ENCODE measurements at regions not wholly inside any gene's neighbourhood (a gene's known extent, or its start where the extent isn't known, plus 50 kb on each side); places are given as distances from the start of the nearest gene placed in this dataset.

GRCh38 chr4:81806485-81806884, 334.8 kb upstream of the RASGEF1B start:
- no peak overlapping the region for H3K27ac ChIP-seq (ENCODE audit: low read depth, low read length)
- H3K4me3 Mint-ChIP-seq, result no peak overlapping the region
- H3K9ac ChIP-seq (ENCODE audit: extremely low read depth, low read length, poor library complexity, severe bottlenecking), result no peak overlapping the region
- H3K4me1 Mint-ChIP-seq, result peaks cover 11% of the 10 kb centered on the region
- no peak for TF ChIP-seq CTCF (conservative IDR thresholded peaks at IDR 0.05)
- H3K27me3 ChIP-seq (ENCODE audit: control insufficient read depth, insufficient read depth, low read length, poor library complexity, severe bottlenecking), result no peaks in the 10 kb centered on the region
- H3K9me3 ChIP-seq (ENCODE audit: control insufficient read depth, low read length), result no peaks in the 10 kb centered on the region
- H3K36me3 ChIP-seq (ENCODE audit: control insufficient read depth, insufficient read depth, low read length), result no peaks in the 10 kb centered on the region
- H3K4me3 ChIP-seq (ENCODE audit: low read length), result no peak overlapping the region
- H3K27ac Mint-ChIP-seq, result no peak overlapping the region
- no peaks in the 10 kb centered on the region for H3K9me3 Mint-ChIP-seq
- WGBS, 2 experiments (ENCODE audit: insufficient coverage in 1 of 2, insufficient read length in 1 of 2), result 100% methylated on average over 1 of the region's 1 CpG; no CpG with 5 or more reads in 1 of the 2 experiments
- no peaks in the 10 kb centered on the region for H3K27me3 Mint-ChIP-seq (ENCODE audit: insufficient read depth)
- DNase-seq, result no peak
- H3K36me3 Mint-ChIP-seq (ENCODE audit: low read depth), result no peaks in the 10 kb centered on the region
- no peaks in the 10 kb centered on the region for H3K4me1 ChIP-seq (ENCODE audit: control insufficient read depth, insufficient read depth, low read length)

GRCh38 chr4:81804849-81805248, 333.1 kb upstream of the RASGEF1B start:
- H3K9ac ChIP-seq (ENCODE audit: extremely low read depth, low read length, poor library complexity, severe bottlenecking), result no peak overlapping the region
- no peak overlapping the region for H3K27ac ChIP-seq (ENCODE audit: low read depth, low read length)
- H3K4me3 ChIP-seq (ENCODE audit: low read length), result no peak overlapping the region
- H3K27me3 ChIP-seq (ENCODE audit: control insufficient read depth, insufficient read depth, low read length, poor library complexity, severe bottlenecking), result no peaks in the 10 kb centered on the region
- no peaks in the 10 kb centered on the region for H3K4me1 ChIP-seq (ENCODE audit: control insufficient read depth, insufficient read depth, low read length)
- WGBS, 2 experiments (ENCODE audit: insufficient coverage in 1 of 2, insufficient read length in 1 of 2), result 90 to 100% methylated on average over 1 of the region's 1 CpG
- Mint-ChIP-seq H3K27me3 (ENCODE audit: insufficient read depth) (no peaks in the 10 kb centered on the region), H3K4me3 (no peak overlapping the region), H3K36me3 (ENCODE audit: low read depth) (peaks cover 4% of the 10 kb centered on the region), H3K9me3 (peaks cover 15% of the 10 kb centered on the region), H3K27ac (no peak overlapping the region), H3K4me1 (peaks cover 11% of the 10 kb centered on the region)
- DNase-seq, result no peak
- TF ChIP-seq CTCF (conservative IDR thresholded peaks at IDR 0.05), result no peak
- no peaks in the 10 kb centered on the region for H3K36me3 ChIP-seq (ENCODE audit: control insufficient read depth, insufficient read depth, low read length)
- H3K9me3 ChIP-seq (ENCODE audit: control insufficient read depth, low read length), result peaks cover 9% of the 10 kb centered on the region

- no peak for DNase-seq
- Histone ChIP-seq H3K4me3 (ENCODE audit: low read length) (no peak overlapping the region), H3K9me3 (ENCODE audit: control insufficient read depth, low read length) (peaks cover 9% of the 10 kb centered on the region), H3K4me1 (ENCODE audit: control insufficient read depth, insufficient read depth, low read length) (no peaks in the 10 kb centered on the region), H3K27me3 (ENCODE audit: control insufficient read depth, insufficient read depth, low read length, poor library complexity, severe bottlenecking) (no peaks in the 10 kb centered on the region), H3K36me3 (ENCODE audit: control insufficient read depth, insufficient read depth, low read length) (no peaks in the 10 kb centered on the region), H3K9ac (ENCODE audit: extremely low read depth, low read length, poor library complexity, severe bottlenecking) (no peak overlapping the region), H3K27ac (ENCODE audit: low read depth, low read length) (no peak overlapping the region)
- 72 to 85% methylated on average over 2 to 5 of the region's 5 CpGs for WGBS, 2 experiments (ENCODE audit: insufficient coverage in 1 of 2, insufficient read length in 1 of 2)
- no peak overlapping the region for H3K4me3 Mint-ChIP-seq
- no peak overlapping the region for H3K27ac Mint-ChIP-seq
- no peak for TF ChIP-seq CTCF (conservative IDR thresholded peaks at IDR 0.05)
- peaks cover 4% of the 10 kb centered on the region for H3K36me3 Mint-ChIP-seq (ENCODE audit: low read depth)
- H3K27me3 Mint-ChIP-seq (ENCODE audit: insufficient read depth), result no peaks in the 10 kb centered on the region
- peaks cover 6% of the 10 kb centered on the region for H3K4me1 Mint-ChIP-seq
- peaks cover 16% of the 10 kb centered on the region for H3K9me3 Mint-ChIP-seq
Measured at GRCh38 chr4:81802285-81802846, 330.7 kb upstream of the RASGEF1B start.
